K562 (cell line): ENCODE measurements at regions not wholly inside any gene's neighbourhood (a gene's known extent, or its start where the extent isn't known, plus 50 kb on each side); places are given as distances from the start of the nearest gene placed in this dataset.
A peak's percentile ranks its signal among the peaks of the same experiment; 100 is the strongest.

Source experiments
- BCOR ChIP-seq: fragments of 450-650 bp; IDR thresholded peaks from 2 replicates; pipeline ENCODE4 v1.6.1; 2016
- CCNT2 ChIP-seq: IDR thresholded peaks from 2 replicates; pipeline ENCODE4 v1.6.1; 2011; ENCODE audit warnings: borderline replicate concordance, low read depth, mild to moderate bottlenecking, moderate library complexity, mixed read lengths, low read length; ENCODE audit not compliant: insufficient read length; ENCODE audit errors: extremely low read depth
- EP300 ChIP-seq: IDR thresholded peaks from 2 replicates; pipeline ENCODE4 v1.6.1; 2012; ENCODE audit warnings: low read length, improper control_type of control experiment
- HES1 ChIP-seq: fragments of 450-650 bp; IDR thresholded peaks from 2 replicates; pipeline ENCODE4 v1.6.1; 2016; ENCODE audit warnings: low read depth, mild to moderate bottlenecking, moderate library complexity
- JUND ChIP-seq, 2 experiments: IDR thresholded peaks; 2 replicates in 1 of 2; 3 replicates in 1 of 2; pipeline ENCODE4 v1.6.1; 2011; ENCODE audit warnings: borderline replicate concordance in 2 of 2, low read depth in 2 of 2, low read length in 2 of 2, improper control_type of control experiment in 1 of 2, missing biosample characterization in 1 of 2, missing genetic modification characterization in 1 of 2, missing genetic modification reagents in 1 of 2
- KAT2B ChIP-seq: IDR thresholded peaks from one replicate; pipeline ENCODE4 v1.6.1; 2012; ENCODE audit warnings: low read depth, mild to moderate bottlenecking, control low read depth, inconsistent platforms, low read length, moderate library complexity
- KHSRP ChIP-seq: fragments of 450-650 bp; IDR thresholded peaks from 2 replicates; pipeline ENCODE4 v1.6.1; 2017
- MLLT1 ChIP-seq, 2 experiments: fragments of 450-650 bp; IDR thresholded peaks; 2 replicates each; pipeline ENCODE4 v1.6.1; 2016
- NR4A1 ChIP-seq, 2 experiments: fragments of 250-450 bp in 1 of 2; fragments of 450-650 bp in 1 of 2; sonication (Bioruptor Pico) in 1 of 2; IDR thresholded peaks; 2 replicates each; pipeline versions ENCODE4 v1.4.0 to v1.6.1; 2016 to 2020; ENCODE audit warnings: mild to moderate bottlenecking in 2 of 2, missing compliant biosample characterization in 1 of 2, missing genetic modification characterization in 1 of 2, moderate library complexity in 1 of 2
- SUPT5H ChIP-seq: fragments of 450-650 bp; IDR thresholded peaks from 2 replicates; pipeline ENCODE4 v1.6.1; 2016
- THAP12 ChIP-seq: fragments of 250-450 bp; sonication (Bioruptor Pico); IDR thresholded peaks from 2 replicates; pipeline ENCODE4 v1.9.0; 2021; ENCODE audit warnings: mild to moderate bottlenecking, inconsistent platforms
- VEZF1 ChIP-seq: fragments of 200-800 bp; sonication (Bioruptor generic); IDR thresholded peaks from 2 replicates; pipeline ENCODE4 v1.6.1; 2017; ENCODE audit warnings: missing genetic modification characterization, missing compliant biosample characterization
- ZBTB11 ChIP-seq, 3 experiments: fragments of 200-800 bp in 1 of 3; fragments of 250-450 bp in 1 of 3; fragments of 450-650 bp in 1 of 3; sonication (Bioruptor Pico) in 1 of 3; sonication (Bioruptor generic) in 1 of 3; formaldehyde crosslinking in 1 of 3; IDR thresholded peaks; 2 replicates each; pipeline versions ENCODE4 v1.6.1 to v1.8.0; 2016 to 2022; ENCODE audit warnings: mild to moderate bottlenecking in 2 of 3, missing genetic modification characterization in 2 of 3, missing compliant biosample characterization in 1 of 3, moderate library complexity in 1 of 3
- ZNF699 ChIP-seq: fragments of 250-450 bp; sonication (Bioruptor Pico); IDR thresholded peaks from 2 replicates; pipeline ENCODE4 v1.8.0; 2021; ENCODE audit warnings: mild to moderate bottlenecking, moderate library complexity; ENCODE audit not compliant: insufficient replicate concordance

GRCh38 chr12:93315907-93316622, 61.7 kb upstream of the NUDT4 start (continued):
- no peak for TF ChIP-seq ZBTB11 (CRISPR knock-in tag; IDR thresholded peaks at IDR 0.05)
- TF ChIP-seq KAT2B, result no peak
- no peak for TF ChIP-seq NR4A1 (CRISPR knock-in tag; IDR thresholded peaks at IDR 0.05)
- peak; percentile 67; the same call in 1 of the 2 replicates for TF ChIP-seq NR4A1 (tag; IDR thresholded peaks at IDR 0.05)
- peak in 1 of 2 experiments; percentile 22; a peak in 2 of 4 replicates for TF ChIP-seq MLLT1 (IDR thresholded peaks at IDR 0.05)
- peak; percentile 12; the same call in 1 of the 2 replicates for TF ChIP-seq BCOR
- peak; percentile 96 for TF ChIP-seq EP300
- TF ChIP-seq SUPT5H, result no peak
- peak; percentile 51; the same call in 1 of the 2 replicates for TF ChIP-seq JUND (IDR thresholded peaks at IDR 0.05; ENCODE audit: borderline replicate concordance, low read depth, low read length)
- peak; percentile 81; the same call in 2 of the 3 replicates for TF ChIP-seq JUND (tag; IDR thresholded peaks at IDR 0.05; ENCODE audit: borderline replicate concordance, low read depth, low read length)
- TF ChIP-seq ZNF699 (CRISPR knock-in tag), result no peak
- peak; percentile 99 for TF ChIP-seq CCNT2
- TF ChIP-seq HES1, result peak; percentile 69
- peak; percentile 68; the same call in 1 of the 2 replicates for TF ChIP-seq KHSRP
- peak; percentile 36; the same call in 1 of the 2 replicates for TF ChIP-seq VEZF1
- no peak for TF ChIP-seq THAP12
